CD4-positive, alpha-beta T cell (primary cell): ENCODE measurements at regions not wholly inside any gene's neighbourhood (a gene's known extent, or its start where the extent isn't known, plus 50 kb on each side); places are given as distances from the start of the nearest gene placed in this dataset.

Experiments used
- ATAC-seq: fragments of 200-7000 bp; cut with Tn5 transposase; one replicate; pipeline ENCODE4 v1.10.0; 2022; ENCODE audit warnings: mild to moderate bottlenecking; ENCODE audit not compliant: poor library complexity
- CTCF ChIA-PET: fragments of 350-600 bp; sonication (Branson Sonifier 250); formaldehyde crosslinking; loops from one replicate; lab custom pipeline; 2021; ENCODE audit warnings: antibody characterized with exemption, inconsistent platforms; lab: Charles Lee
- POLR2A ChIA-PET: fragments of 350-600 bp; sonication (Branson Sonifier 250); formaldehyde crosslinking; loops from one replicate; lab custom pipeline; 2021; ENCODE audit warnings: antibody characterized with exemption, inconsistent platforms; lab: Charles Lee
- DNase-seq, 14 experiments: peaks; one replicate each; pipeline ENCODE4 v3.0.0-alpha.2; 2013 to 2020; ENCODE audit warnings: mixed read lengths in 2 of 14
- H3K27ac ChIP-seq, 2 donors: one replicate each; pipeline versions ENCODE4 v1.5.1 to v1.7.0; 2013; ENCODE audit warnings: low read length in 2 of 2, low read depth in 1 of 2, mild to moderate bottlenecking in 1 of 2
- H3K27me3 ChIP-seq, 2 experiments: 1 replicate in 1 of 2; 2 replicates in 1 of 2; pipeline versions ENCODE4 v1.6.1 to v1.7.0; 2013; ENCODE audit warnings: low read length in 2 of 2, control low read depth in 1 of 2, mild to moderate bottlenecking in 1 of 2, moderate library complexity in 1 of 2; ENCODE audit not compliant: insufficient read depth in 2 of 2, control insufficient read depth in 1 of 2
- H3K36me3 ChIP-seq: one replicate; pipeline ENCODE4 v1.6.1; 2013; ENCODE audit warnings: low read length, control low read depth; ENCODE audit not compliant: insufficient read depth
- H3K4me1 ChIP-seq: one replicate; pipeline ENCODE4 v1.6.1; 2013; ENCODE audit warnings: low read length, control low read depth; ENCODE audit not compliant: insufficient read depth
- H3K4me3 ChIP-seq: one replicate; pipeline ENCODE4 v1.5.1; 2013; ENCODE audit warnings: mild to moderate bottlenecking, low read length, moderate library complexity
- H3K9me3 ChIP-seq, 2 experiments: 1 replicate in 1 of 2; 2 replicates in 1 of 2; pipeline versions ENCODE4 v1.6.1 to v1.7.0; 2013; ENCODE audit warnings: low read length in 2 of 2, mild to moderate bottlenecking in 2 of 2, control low read depth in 1 of 2, moderate library complexity in 1 of 2; ENCODE audit not compliant: control insufficient read depth in 1 of 2, insufficient read depth in 1 of 2
- H3K27ac Mint-ChIP-seq: one replicate; pipeline ENCODE4 v1.8.0; 2020; ENCODE audit warnings: mixed read lengths
- H3K27me3 Mint-ChIP-seq: one replicate; pipeline ENCODE4 v1.8.0; 2021; ENCODE audit warnings: mixed read lengths
- H3K36me3 Mint-ChIP-seq: one replicate; pipeline ENCODE4 v1.8.0; 2021; ENCODE audit warnings: low read depth, mixed read lengths
- H3K4me1 Mint-ChIP-seq: one replicate; pipeline ENCODE4 v1.8.0; 2021; ENCODE audit warnings: low read depth, mixed read lengths
- H3K4me3 Mint-ChIP-seq: one replicate; pipeline ENCODE4 v1.8.0; 2020; ENCODE audit warnings: mild to moderate bottlenecking, mixed read lengths
- H3K9me3 Mint-ChIP-seq: one replicate; pipeline ENCODE4 v1.8.0; 2020; ENCODE audit warnings: mixed read lengths
- CTCF ChIP-seq: fragments of 200-600 bp; IDR thresholded peaks from one replicate; pipeline ENCODE4 v1.8.0; 2022; ENCODE audit warnings: antibody characterized with exemption, mild to moderate bottlenecking
- intact Hi-C, 2 experiments: fragments of 100-400 bp; cut with DNase I in 1 of 2; cut with micrococcal nuclease in 1 of 2; formaldehyde crosslinking; loops; one replicate each; pipeline versions ENCODE4 v1.15.1 to v1.9.0; 2023 to 2025; cut with DNase I, micrococcal nuclease

- POLR2A ChIA-PET, result no interaction called here
- H3K36me3 Mint-ChIP-seq, result no peaks in the 10 kb centered on the region
- no peak overlapping the region for H3K4me3 Mint-ChIP-seq
These were observed 646.3 kb upstream of the ANKRD30A start for GRCh38 chr10:36479073-36479472.

GRCh38 chr10:36476399-36476798, 649.0 kb upstream of the ANKRD30A start:
- intact Hi-C loops, result no loop called here
- DNase-seq (no peak), ATAC-seq (no peak)
- H3K36me3 Mint-ChIP-seq, result no peaks in the 10 kb centered on the region
- Histone ChIP-seq H3K4me1 (no peaks in the 10 kb centered on the region), H3K9me3 (peaks cover 0 to 7% of the 10 kb centered on the region in 2 experiments), H3K4me3 (no peak overlapping the region), H3K36me3 (no peaks in the 10 kb centered on the region), H3K27me3 (no peaks in the 10 kb centered on the region), H3K27ac (no peak overlapping the region)
- no peak for TF ChIP-seq CTCF
- ChIA-PET POLR2A (no interaction called here), CTCF (no interaction called here)
- H3K9me3 Mint-ChIP-seq, result peaks cover 4% of the 10 kb centered on the region
- H3K27me3 Mint-ChIP-seq, result no peaks in the 10 kb centered on the region
- H3K4me1 Mint-ChIP-seq, result no peaks in the 10 kb centered on the region
- H3K27ac Mint-ChIP-seq, result no peak overlapping the region
- H3K4me3 Mint-ChIP-seq, result no peak overlapping the region

More at GRCh38 chr10:36479073-36479472, 646.3 kb upstream of the ANKRD30A start:
- Mint-ChIP-seq H3K27ac (no peak overlapping the region), H3K4me1 (no peaks in the 10 kb centered on the region), H3K27me3 (no peaks in the 10 kb centered on the region), H3K9me3 (peaks cover 4% of the 10 kb centered on the region)
- Histone ChIP-seq H3K9me3 (peaks cover 0 to 16% of the 10 kb centered on the region in 2 experiments), H3K27me3 (no peaks in the 10 kb centered on the region), H3K4me3 (no peak overlapping the region), H3K27ac (no peak overlapping the region), H3K36me3 (no peaks in the 10 kb centered on the region), H3K4me1 (no peaks in the 10 kb centered on the region)
- DNase-seq, result no peak
- CTCF ChIA-PET, result no interaction called here
- intact Hi-C loops, result no loop called here
- ATAC-seq, result no peak
- TF ChIP-seq CTCF, result no peak

GRCh38 chr10:36475746-36476145, 649.7 kb upstream of the ANKRD30A start:
- intact Hi-C loops, result no loop called here
- no peaks in the 10 kb centered on the region for H3K4me1 Mint-ChIP-seq
- no peaks in the 10 kb centered on the region for H3K36me3 Mint-ChIP-seq
- H3K4me3 Mint-ChIP-seq, result no peak overlapping the region
- no peak for ATAC-seq
- Histone ChIP-seq H3K27me3 (no peaks in the 10 kb centered on the region), H3K27ac (no peak overlapping the region), H3K4me1 (no peaks in the 10 kb centered on the region), H3K9me3 (peaks cover 0 to 3% of the 10 kb centered on the region in 2 experiments), H3K36me3 (no peaks in the 10 kb centered on the region), H3K4me3 (no peak overlapping the region)
- CTCF ChIA-PET, result no interaction called here
- POLR2A ChIA-PET, result no interaction called here
- no peak overlapping the region for H3K27ac Mint-ChIP-seq
- DNase-seq, result no peak
- TF ChIP-seq CTCF, result no peak
- H3K27me3 Mint-ChIP-seq, result no peaks in the 10 kb centered on the region
- H3K9me3 Mint-ChIP-seq, result peaks cover 4% of the 10 kb centered on the region
